ENCODE measurements at regions not wholly inside any gene's neighbourhood (a gene's known extent, or its start where the extent isn't known, plus 50 kb on each side); places are given as distances from the start of the nearest gene placed in this dataset.

DNA sequence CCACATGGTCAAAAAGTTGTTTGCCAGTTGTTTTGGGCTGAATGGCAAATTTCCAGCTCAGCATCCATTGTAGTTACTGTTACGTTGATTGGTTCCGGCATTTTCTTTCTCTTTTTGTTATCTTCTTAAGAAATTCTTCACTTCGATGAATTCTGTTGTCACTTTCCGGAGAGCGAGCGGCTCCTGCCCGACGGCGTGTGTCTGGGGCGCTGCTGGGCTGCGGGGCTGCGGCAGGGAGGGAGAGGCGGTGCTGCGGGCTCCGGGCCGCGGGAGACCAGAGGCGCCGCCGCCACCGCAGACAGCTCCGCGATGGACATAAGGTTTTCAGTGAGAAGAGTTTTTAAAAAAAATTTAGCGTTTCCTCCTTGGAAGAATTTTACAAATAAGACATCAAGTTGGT, 117.4 kb downstream of the RRM1 start:
- Histone ChIP-seq H2AFZ (ENCODE audit: insufficient read depth, low read depth, low read length, poor library complexity, severe bottlenecking) (peak overlapping the region; percentile 32), H3K9me3 (replicated peaks in 1 of 2; ENCODE audit: control insufficient read depth in 1 of 2, insufficient read depth in 1 of 2, low read length in 2 of 2) (peaks cover 0 to 8% of the 10 kb centered on the region in 2 donors), H3K4me2 (replicated peaks; ENCODE audit: extremely low read depth, low read length, poor library complexity, severe bottlenecking) (no peak overlapping the region), H3K27ac (ENCODE audit: low read depth in 1 of 2, low read length in 2 of 2) (no peak overlapping the region), H3K27me3 (ENCODE audit: control insufficient read depth in 2 of 2, insufficient read depth in 2 of 2, low read length in 2 of 2) (peaks cover 32% of the 10 kb centered on the region in 2 donors), H3K4me3 (replicated peaks in 1 of 3; ENCODE audit: low read depth in 2 of 3, low read length in 3 of 3) (no peak overlapping the region), H3K79me2 (ENCODE audit: insufficient read depth, low read length) (no peaks in the 10 kb centered on the region), H3K4me1 (ENCODE audit: control insufficient read depth in 1 of 2, insufficient read depth in 2 of 2, low read length in 2 of 2) (no peaks in the 10 kb centered on the region), H4K20me1 (ENCODE audit: insufficient read depth, low read length) (no peaks in the 10 kb centered on the region), H3K9ac (ENCODE audit: insufficient read depth, low read length, poor library complexity, severe bottlenecking) (no peak overlapping the region), H3K36me3 (replicated peaks in 1 of 2; ENCODE audit: control insufficient read depth in 1 of 2, insufficient read depth in 2 of 2, low read length in 2 of 2) (no peaks in the 10 kb centered on the region)
- no peak overlapping the region for H3K27ac Mint-ChIP-seq
- H3K4me3 Mint-ChIP-seq = peak overlapping the region in 1 of 2 donors; percentile 73
- WGBS (ENCODE audit: insufficient coverage) = 9% methylated on average over 17 of the region's 24 CpGs
- peaks cover 34 to 51% (median 43%) of the 10 kb centered on the region in 3 donors for H3K27me3 Mint-ChIP-seq (ENCODE audit: low read depth in 3 of 3)
- H3K4me1 Mint-ChIP-seq = peaks cover 3% of the 10 kb centered on the region
- H3K36me3 Mint-ChIP-seq = no peaks in the 10 kb centered on the region
- intact Hi-C loops (cut with micrococcal nuclease) = no loop called here
- peaks cover 0 to 9% (median 0%) of the 10 kb centered on the region in 7 donors for H3K9me3 Mint-ChIP-seq
- DNase-seq = no peak
- TF ChIP-seq, protein P1, sequence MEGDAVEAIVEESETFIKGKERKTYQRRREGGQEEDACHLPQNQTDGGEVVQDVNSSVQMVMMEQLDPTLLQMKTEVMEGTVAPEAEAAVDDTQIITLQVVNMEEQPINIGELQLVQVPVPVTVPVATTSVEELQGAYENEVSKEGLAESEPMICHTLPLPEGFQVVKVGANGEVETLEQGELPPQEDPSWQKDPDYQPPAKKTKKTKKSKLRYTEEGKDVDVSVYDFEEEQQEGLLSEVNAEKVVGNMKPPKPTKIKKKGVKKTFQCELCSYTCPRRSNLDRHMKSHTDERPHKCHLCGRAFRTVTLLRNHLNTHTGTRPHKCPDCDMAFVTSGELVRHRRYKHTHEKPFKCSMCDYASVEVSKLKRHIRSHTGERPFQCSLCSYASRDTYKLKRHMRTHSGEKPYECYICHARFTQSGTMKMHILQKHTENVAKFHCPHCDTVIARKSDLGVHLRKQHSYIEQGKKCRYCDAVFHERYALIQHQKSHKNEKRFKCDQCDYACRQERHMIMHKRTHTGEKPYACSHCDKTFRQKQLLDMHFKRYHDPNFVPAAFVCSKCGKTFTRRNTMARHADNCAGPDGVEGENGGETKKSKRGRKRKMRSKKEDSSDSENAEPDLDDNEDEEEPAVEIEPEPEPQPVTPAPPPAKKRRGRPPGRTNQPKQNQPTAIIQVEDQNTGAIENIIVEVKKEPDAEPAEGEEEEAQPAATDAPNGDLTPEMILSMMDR (IDR thresholded peaks at IDR 0.05) = no peak

GRCh38 chr11:4203603-4204360, 109.2 kb downstream of the RRM1 start:
- 93% methylated on average over 3 of the region's 9 CpGs for WGBS (ENCODE audit: insufficient coverage)
- Histone ChIP-seq H3K4me3 (replicated peaks in 1 of 3; ENCODE audit: low read depth in 2 of 3, low read length in 3 of 3) (no peak overlapping the region), H3K4me1 (ENCODE audit: control insufficient read depth in 1 of 2, insufficient read depth in 2 of 2, low read length in 2 of 2) (no peaks in the 10 kb centered on the region), H3K36me3 (replicated peaks in 1 of 2; ENCODE audit: control insufficient read depth in 1 of 2, insufficient read depth in 2 of 2, low read length in 2 of 2) (no peaks in the 10 kb centered on the region), H3K27ac (ENCODE audit: low read depth in 1 of 2, low read length in 2 of 2) (no peak overlapping the region), H2AFZ (ENCODE audit: insufficient read depth, low read depth, low read length, poor library complexity, severe bottlenecking) (no peak overlapping the region), H3K9ac (ENCODE audit: insufficient read depth, low read length, poor library complexity, severe bottlenecking) (no peak overlapping the region), H3K79me2 (ENCODE audit: insufficient read depth, low read length) (no peaks in the 10 kb centered on the region), H4K20me1 (ENCODE audit: insufficient read depth, low read length) (no peaks in the 10 kb centered on the region), H3K9me3 (replicated peaks in 1 of 2; ENCODE audit: control insufficient read depth in 1 of 2, insufficient read depth in 1 of 2, low read length in 2 of 2) (no peaks in the 10 kb centered on the region), H3K4me2 (replicated peaks; ENCODE audit: extremely low read depth, low read length, poor library complexity, severe bottlenecking) (no peak overlapping the region), H3K27me3 (ENCODE audit: control insufficient read depth in 2 of 2, insufficient read depth in 2 of 2, low read length in 2 of 2) (peaks cover 2 to 6% of the 10 kb centered on the region in 2 donors)
- peaks cover 0 to 4% (median 0%) of the 10 kb centered on the region in 7 donors for H3K9me3 Mint-ChIP-seq
- no peak for DNase-seq
- H3K36me3 Mint-ChIP-seq = no peaks in the 10 kb centered on the region
- no peak overlapping the region for H3K4me3 Mint-ChIP-seq
- no peaks in the 10 kb centered on the region for H3K4me1 Mint-ChIP-seq
- H3K27ac Mint-ChIP-seq = peak overlapping the region in 1 of 7 donors; percentile 25
- H3K27me3 Mint-ChIP-seq (ENCODE audit: low read depth in 3 of 3) = peaks cover 3 to 16% (median 15%) of the 10 kb centered on the region in 3 donors
- intact Hi-C loops (cut with micrococcal nuclease) = no loop called here
- TF ChIP-seq, protein P1 (IDR thresholded peaks at IDR 0.05) = no peak
